Activated CD4-positive, alpha-beta T cell treated with anti-CD3 and anti-CD28 coated beads for 4 hours (primary cell): ENCODE measurements at regions not wholly inside any gene's neighbourhood (a gene's known extent, or its start where the extent isn't known, plus 50 kb on each side); places are given as distances from the start of the nearest gene placed in this dataset.

Experiments
- DNase-seq, 2 donors: peaks; one replicate each; pipeline ENCODE4 v3.0.0-alpha.2; 2020

- DNase-seq: no peak
These were observed 348.3 kb upstream of the ZFP64 start for GRCh38 chr20:52539891-52540290.

GRCh38 chr20:52536841-52537400 is 345.3 kb upstream of the ZFP64 start:
- DNase-seq: no peak

- no peak for DNase-seq
These were observed 344.5 kb upstream of the ZFP64 start for GRCh38 chr20:52536040-52536439.

GRCh38 chr20:52534616-52535015 is 343.0 kb upstream of the ZFP64 start:
- no peak for DNase-seq

- DNase-seq: no peak
These were observed 341.8 kb upstream of the ZFP64 start for GRCh38 chr20:52533401-52533800.

GRCh38 chr20:52532674-52533073 is 341.1 kb upstream of the ZFP64 start:
- DNase-seq: no peak

- no peak for DNase-seq
These were observed 339.0 kb upstream of the ZFP64 start for GRCh38 chr20:52530571-52530970.

GRCh38 chr20:52529826-52530225 is 338.2 kb upstream of the ZFP64 start:
- DNase-seq: no peak

- DNase-seq: no peak
These were observed 333.3 kb upstream of the ZFP64 start for GRCh38 chr20:52524861-52525260.

- DNase-seq: no peak
These were observed 327.2 kb upstream of the ZFP64 start for GRCh38 chr20:52518735-52519134.

GRCh38 chr20:52515877-52516276 is 324.3 kb upstream of the ZFP64 start:
- DNase-seq: no peak

- no peak for DNase-seq
These were observed 308.6 kb upstream of the ZFP64 start for GRCh38 chr20:52500157-52500556.

- no peak for DNase-seq
These were observed 306.2 kb upstream of the ZFP64 start for GRCh38 chr20:52497731-52498130.

GRCh38 chr20:52496191-52496590 is 304.6 kb upstream of the ZFP64 start:
- no peak for DNase-seq

GRCh38 chr20:52494244-52494643 is 302.7 kb upstream of the ZFP64 start:
- peak; percentile 66 to 70 for DNase-seq

- DNase-seq: peak; percentile 9 to 23
These were observed 301.7 kb upstream of the ZFP64 start for GRCh38 chr20:52493171-52493721.

GRCh38 chr20:52490711-52491430 is 299.3 kb upstream of the ZFP64 start:
- no peak for DNase-seq

GRCh38 chr20:52484438-52484837 is 292.9 kb upstream of the ZFP64 start:
- DNase-seq: no peak

GRCh38 chr20:52483382-52483781 is 291.8 kb upstream of the ZFP64 start:
- DNase-seq: no peak

- DNase-seq: no peak
These were observed 290.5 kb upstream of the ZFP64 start for GRCh38 chr20:52482044-52482443.

GRCh38 chr20:52481443-52481842 is 289.9 kb upstream of the ZFP64 start:
- no peak for DNase-seq

- DNase-seq: no peak
These were observed 284.6 kb upstream of the ZFP64 start for GRCh38 chr20:52476074-52476750.

- DNase-seq: no peak
These were observed 281.6 kb upstream of the ZFP64 start for GRCh38 chr20:52473186-52473585.

- no peak for DNase-seq
These were observed 279.0 kb upstream of the ZFP64 start for GRCh38 chr20:52470561-52470960.
